GM19035 (cell line): ENCODE measurements at regions not wholly inside any gene's neighbourhood (a gene's known extent, or its start where the extent isn't known, plus 50 kb on each side); places are given as distances from the start of the nearest gene placed in this dataset.
"Not testable (repeated sequence)": the region's sequence is repeated elsewhere in the genome, so short reads cannot be mapped to it uniquely, and the experiment has no call there.

Source experiments
- ATAC-seq: cut with Tn5 transposase; IDR thresholded peaks from one replicate; pipeline ENCODE4 v1.9.1; 2021; ENCODE audit not compliant: unreplicated experiment

- ATAC-seq: not testable (repeated sequence)
Measured at GRCh38 chr6:142016666-142017065, 116.1 kb upstream of the GJE1 start.

DNA sequence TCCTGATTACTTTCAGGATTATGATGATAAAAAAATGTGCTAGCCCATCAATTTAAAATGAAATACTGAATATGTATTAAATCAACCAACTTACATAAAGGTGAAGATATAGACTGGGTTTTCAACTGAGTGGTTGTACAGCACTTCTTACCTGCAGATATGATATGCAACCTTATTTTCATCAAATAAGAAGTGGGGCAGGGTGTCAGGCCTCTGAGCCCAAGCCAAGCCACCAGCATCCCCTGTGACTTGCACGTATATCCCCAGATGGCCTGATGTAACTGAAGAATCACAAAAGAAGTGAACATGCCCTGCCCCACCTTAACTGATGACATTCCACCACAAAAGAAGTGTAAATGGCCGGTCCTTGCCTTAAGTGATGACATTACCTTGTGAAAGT is 117.3 kb upstream of the GJE1 start:
- ATAC-seq: not testable (repeated sequence)

- ATAC-seq: no peak
Measured at GRCh38 chr6:142015011-142015410, 117.7 kb upstream of the GJE1 start.

DNA sequence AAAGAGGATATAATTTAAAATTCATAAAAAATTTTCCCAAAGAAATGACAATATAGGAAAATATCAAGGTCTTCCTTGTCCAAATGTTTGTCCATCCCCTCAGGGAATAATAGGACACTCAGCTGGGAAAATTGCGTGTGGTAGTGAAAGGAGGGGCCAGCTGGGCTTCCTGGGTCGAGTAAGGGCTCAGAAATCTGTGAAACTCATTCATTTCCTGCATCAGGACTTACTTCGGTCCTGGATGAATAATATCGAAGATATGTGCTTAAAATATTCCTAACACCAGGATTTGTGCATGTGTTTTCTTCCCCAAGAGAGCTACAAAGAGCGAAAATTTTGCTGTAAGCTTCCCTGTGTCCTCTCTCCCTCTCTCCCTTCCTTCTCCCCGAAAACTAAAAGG is 118.2 kb upstream of the GJE1 start:
- ATAC-seq: no peak

- no peak for ATAC-seq
Measured at GRCh38 chr6:142013875-142014495, 118.7 kb upstream of the GJE1 start.

GRCh38 chr6:142013287-142013686 is 119.4 kb upstream of the GJE1 start:
- ATAC-seq: peak; percentile 69

DNA sequence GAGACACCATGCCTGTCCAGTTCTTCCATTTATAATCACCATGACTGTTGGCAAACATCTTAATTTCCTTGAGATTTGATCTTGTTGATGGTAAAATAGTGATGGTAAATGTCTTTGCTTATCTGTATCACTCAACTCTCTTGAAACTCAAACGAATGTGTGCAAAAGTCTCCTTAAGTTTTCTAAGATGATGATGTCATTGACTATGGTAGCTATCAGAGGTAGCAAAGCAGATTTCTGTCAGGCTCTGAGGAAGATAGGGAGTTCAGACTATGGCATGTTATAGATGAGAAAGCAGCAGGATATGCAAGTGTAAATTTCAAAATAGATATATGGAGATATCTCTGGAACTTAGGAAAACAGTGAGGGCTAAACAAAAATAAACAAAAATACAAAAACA is 121.0 kb upstream of the GJE1 start:
- no peak for ATAC-seq

DNA sequence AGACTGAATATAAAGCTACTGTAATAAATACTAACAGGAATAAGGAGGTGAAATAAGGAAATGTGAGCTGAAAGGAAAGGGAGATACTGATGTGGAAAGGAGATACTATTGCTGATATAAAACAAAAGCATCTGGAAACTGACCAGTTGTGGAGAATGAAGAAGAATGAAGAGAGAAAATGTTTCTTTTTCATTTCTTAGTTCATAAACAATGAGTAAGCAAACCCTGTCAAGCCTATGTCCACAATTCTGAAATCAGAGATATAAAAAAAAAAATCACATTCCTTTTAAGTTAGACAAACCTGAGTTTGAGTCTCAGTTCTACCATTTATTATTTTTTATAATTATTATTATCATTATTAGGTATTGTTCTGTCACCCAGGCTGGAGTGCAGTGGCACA is 121.6 kb upstream of the GJE1 start:
- ATAC-seq: no peak

- ATAC-seq: no peak
Measured at GRCh38 chr6:142009647-142010046, 123.1 kb upstream of the GJE1 start.

- no peak for ATAC-seq
Measured at GRCh38 chr6:142008781-142009180, 123.9 kb upstream of the GJE1 start.

- no peak for ATAC-seq
Measured at GRCh38 chr6:142008016-142008735, 124.5 kb upstream of the GJE1 start.

DNA sequence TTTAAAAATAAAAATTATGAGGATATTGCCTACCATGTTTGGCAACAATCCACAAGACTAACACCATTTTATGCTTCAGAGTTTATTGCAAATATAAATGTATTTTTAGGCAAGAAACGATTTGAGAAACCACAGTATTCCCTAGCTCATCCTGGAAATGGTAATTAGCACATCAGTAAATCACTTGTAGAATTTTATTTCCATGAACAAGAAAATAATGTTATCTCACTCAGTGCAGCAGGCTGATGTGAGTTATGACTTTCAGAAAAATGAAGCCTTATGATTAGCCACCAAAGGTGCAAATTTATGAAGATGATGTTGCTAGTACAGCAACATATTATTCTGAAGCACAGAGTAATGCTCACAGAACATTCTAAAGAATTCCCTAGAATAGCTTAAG is 127.7 kb upstream of the GJE1 start:
- no peak for ATAC-seq

- no peak for ATAC-seq
Measured at GRCh38 chr6:142002825-142003405, 129.8 kb upstream of the GJE1 start.

DNA sequence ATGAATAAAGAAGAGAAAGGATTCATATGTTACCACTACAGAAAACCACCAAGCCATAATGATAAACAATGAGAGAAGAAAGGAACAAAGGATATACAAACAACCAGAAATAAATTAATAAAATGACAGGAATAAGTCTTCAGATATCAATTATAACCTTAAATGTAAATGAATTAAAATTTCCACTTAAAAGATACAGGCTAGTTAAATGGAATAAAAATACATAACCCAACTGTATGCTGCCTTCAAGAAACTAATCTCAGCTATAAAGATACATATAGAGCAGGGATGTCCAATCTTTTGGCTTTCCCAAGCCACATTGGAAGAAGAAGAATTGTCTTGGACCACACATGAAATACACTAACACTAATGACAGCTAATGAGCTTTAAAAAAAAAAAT is 135.9 kb upstream of the GJE1 start:
- ATAC-seq: no peak

DNA sequence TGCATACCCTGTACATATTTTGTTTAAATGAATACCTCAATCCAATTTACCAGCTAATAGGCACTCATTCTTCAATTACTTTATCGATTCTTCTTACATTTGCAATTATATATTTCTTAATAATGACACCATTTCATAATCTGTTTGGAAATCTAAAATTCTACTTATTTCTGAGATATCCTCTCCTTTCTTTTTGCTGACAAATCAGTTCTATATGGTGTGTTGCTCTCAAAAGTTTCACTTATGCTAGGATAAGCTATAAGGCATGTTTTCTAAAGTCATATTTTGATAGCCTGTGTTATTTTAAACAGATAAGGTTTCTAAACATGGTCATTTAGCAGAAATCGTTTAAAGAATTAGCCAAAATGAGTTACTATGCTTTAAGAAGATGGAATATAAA is 140.6 kb upstream of the GJE1 start:
- ATAC-seq: no peak

GRCh38 chr6:141990840-141991239 is 141.9 kb upstream of the GJE1 start:
- ATAC-seq: no peak

- ATAC-seq: no peak
Measured at GRCh38 chr6:141989706-141989959, 143.1 kb upstream of the GJE1 start.

- ATAC-seq: peak; percentile 89
Measured at GRCh38 chr6:141988954-141989705, 143.6 kb upstream of the GJE1 start.

DNA sequence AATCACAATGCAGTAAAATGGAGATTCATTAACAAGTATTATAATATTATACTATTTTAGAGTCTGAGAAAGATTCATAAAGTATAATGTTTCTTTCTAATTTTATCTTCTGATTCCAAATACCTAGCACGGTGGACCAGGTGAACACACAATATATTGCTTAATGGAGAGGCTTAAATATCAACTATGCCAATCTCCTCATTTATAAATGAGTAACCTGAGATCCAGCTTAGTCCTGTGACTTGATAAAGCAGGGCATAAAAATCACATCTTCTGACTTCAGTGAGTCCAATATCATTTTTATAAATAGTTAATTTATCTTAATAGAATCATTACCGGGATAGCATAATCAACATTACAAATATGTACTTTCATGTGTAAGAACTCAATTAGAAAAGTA is 144.4 kb upstream of the GJE1 start:
- ATAC-seq: no peak

DNA sequence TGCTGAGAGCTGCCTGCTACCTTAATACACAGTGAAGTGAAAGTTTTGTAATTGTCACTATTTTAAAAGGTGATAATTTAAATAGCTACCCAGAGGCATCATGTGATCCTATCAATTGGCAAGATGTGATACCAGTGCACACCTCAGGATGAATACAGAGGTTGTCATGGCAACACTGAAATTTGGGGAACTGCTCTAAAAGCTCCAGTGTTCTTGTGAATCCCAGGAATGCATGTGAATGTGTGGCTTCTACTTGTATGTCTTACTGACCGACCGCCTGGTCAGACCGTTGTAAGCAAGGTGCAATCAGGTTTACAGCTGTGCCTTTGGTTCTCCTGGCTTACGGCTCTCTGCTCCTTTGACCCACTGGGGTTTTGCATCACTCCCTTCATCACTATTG is 146.3 kb upstream of the GJE1 start:
- no peak for ATAC-seq

DNA sequence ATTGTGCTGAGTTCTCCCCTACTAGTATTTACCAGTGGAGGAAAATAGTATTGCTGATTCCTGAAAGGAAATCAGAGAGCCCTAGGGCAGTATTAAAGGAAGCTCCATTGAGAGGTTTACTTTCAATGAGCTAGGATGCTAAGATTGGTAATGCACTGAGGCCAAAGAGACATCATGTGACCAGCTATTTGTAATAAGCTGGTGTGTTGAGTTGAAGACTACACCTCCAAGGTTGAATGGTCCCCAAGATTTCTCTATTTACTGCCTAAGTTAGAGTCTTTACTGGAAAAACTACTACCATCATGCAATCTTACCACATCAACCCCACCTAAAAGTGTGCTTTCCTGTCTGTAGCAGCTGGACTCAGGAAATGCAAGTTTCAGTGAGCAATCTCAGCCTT is 151.5 kb upstream of the GJE1 start:
- no peak for ATAC-seq

GRCh38 chr6:141977782-141978181 is 154.9 kb upstream of the GJE1 start:
- no peak for ATAC-seq
